ENCODE measurements at regions not wholly inside any gene's neighbourhood (a gene's known extent, or its start where the extent isn't known, plus 50 kb on each side); places are given as distances from the start of the nearest gene placed in this dataset.

DNA sequence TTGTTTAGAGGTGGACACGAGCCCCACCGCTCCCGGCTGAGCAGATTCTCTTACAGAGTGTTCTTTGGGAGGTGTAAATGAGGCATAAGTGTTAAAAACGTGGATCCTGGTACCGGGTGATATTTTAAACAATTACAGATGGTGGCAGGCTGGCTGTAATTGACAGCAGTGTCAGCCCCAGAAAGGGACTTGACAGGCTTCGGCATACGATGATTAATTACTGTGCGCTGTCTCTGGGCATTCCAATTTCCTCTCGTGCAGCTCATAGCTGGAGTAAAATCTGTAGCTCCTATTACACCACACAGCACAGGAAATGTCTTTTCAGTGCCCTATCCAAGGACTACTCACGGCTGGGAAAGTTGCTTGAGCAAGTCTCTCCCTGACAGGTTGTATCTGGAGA, 305.4 kb upstream of the IRX2 start:
- CTCF ChIA-PET = no interaction called here
- H3K27ac ChIP-seq (ENCODE audit: low read depth, low read length) = no peak overlapping the region
- H3K4me3 ChIP-seq (ENCODE audit: low read depth, low read length) = no peak overlapping the region
- peaks cover 41% of the 10 kb centered on the region for H3K9me3 ChIP-seq (ENCODE audit: control insufficient read depth, insufficient read depth, low read length)
- DNase-seq (ENCODE audit: low read depth, low spot score) = no peak
- TF ChIP-seq, protein P1, sequence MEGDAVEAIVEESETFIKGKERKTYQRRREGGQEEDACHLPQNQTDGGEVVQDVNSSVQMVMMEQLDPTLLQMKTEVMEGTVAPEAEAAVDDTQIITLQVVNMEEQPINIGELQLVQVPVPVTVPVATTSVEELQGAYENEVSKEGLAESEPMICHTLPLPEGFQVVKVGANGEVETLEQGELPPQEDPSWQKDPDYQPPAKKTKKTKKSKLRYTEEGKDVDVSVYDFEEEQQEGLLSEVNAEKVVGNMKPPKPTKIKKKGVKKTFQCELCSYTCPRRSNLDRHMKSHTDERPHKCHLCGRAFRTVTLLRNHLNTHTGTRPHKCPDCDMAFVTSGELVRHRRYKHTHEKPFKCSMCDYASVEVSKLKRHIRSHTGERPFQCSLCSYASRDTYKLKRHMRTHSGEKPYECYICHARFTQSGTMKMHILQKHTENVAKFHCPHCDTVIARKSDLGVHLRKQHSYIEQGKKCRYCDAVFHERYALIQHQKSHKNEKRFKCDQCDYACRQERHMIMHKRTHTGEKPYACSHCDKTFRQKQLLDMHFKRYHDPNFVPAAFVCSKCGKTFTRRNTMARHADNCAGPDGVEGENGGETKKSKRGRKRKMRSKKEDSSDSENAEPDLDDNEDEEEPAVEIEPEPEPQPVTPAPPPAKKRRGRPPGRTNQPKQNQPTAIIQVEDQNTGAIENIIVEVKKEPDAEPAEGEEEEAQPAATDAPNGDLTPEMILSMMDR (IDR thresholded peaks at IDR 0.05; ENCODE audit: low read depth, low read length) = no peak
- POLR2A ChIA-PET = no interaction called here
- H3K27me3 ChIP-seq (ENCODE audit: control insufficient read depth, insufficient read depth, low read length) = no peaks in the 10 kb centered on the region

DNA sequence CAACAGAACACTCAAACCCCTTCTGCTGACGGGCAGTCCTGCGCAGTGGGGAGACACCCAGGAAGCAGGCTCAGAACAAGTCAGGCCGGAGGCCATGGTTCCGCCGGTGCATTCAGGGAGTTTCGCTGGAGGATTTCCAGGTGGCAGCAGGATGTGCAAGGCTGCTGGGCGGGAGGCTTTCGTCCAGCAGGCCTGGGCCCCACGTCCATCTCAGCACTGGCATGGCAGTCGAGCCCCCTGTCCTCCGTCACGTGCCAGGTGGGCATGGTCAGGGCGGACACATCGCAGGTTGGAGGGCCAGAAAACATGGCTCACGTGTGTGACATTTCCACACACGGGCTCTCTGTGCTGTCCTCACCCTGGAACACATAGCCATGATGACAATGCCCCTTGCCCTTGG, 299.9 kb upstream of the IRX2 start:
- no peak for DNase-seq (ENCODE audit: low read depth, low spot score)
- peaks cover 54% of the 10 kb centered on the region for H3K9me3 ChIP-seq (ENCODE audit: control insufficient read depth, insufficient read depth, low read length)
- POLR2A ChIA-PET = no interaction called here
- no peak overlapping the region for H3K27ac ChIP-seq (ENCODE audit: low read depth, low read length)
- TF ChIP-seq, protein P1 (IDR thresholded peaks at IDR 0.05; ENCODE audit: low read depth, low read length) = no peak
- H3K27me3 ChIP-seq (ENCODE audit: control insufficient read depth, insufficient read depth, low read length) = no peaks in the 10 kb centered on the region
- CTCF ChIA-PET = no interaction called here
- no peak overlapping the region for H3K4me3 ChIP-seq (ENCODE audit: low read depth, low read length)

DNA sequence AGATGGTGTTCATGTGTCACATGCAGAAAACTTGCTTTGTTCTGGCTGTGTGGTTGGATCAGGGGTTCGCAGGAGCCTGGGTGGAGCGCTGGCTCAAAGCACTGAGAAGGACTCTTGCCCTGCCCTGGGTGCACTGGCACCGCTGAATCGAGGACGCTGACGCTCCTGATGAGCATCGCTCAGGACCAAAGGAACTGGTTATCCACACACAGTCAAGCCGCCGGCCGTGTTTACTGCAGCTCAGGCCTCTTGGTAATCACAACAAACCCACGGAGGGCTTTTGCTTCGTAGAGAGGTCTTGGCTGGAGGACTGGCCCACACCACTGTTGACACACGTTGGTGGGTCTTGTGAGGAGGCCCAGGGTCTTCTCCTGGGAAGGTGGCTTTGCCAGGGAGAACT, 299.4 kb upstream of the IRX2 start:
- ChIA-PET CTCF (no interaction called here), POLR2A (no interaction called here)
- H3K27ac ChIP-seq (ENCODE audit: low read depth, low read length) = no peak overlapping the region
- no peaks in the 10 kb centered on the region for H3K27me3 ChIP-seq (ENCODE audit: control insufficient read depth, insufficient read depth, low read length)
- H3K4me3 ChIP-seq (ENCODE audit: low read depth, low read length) = no peak overlapping the region
- DNase-seq (ENCODE audit: low read depth, low spot score) = no peak
- peaks cover 52% of the 10 kb centered on the region for H3K9me3 ChIP-seq (ENCODE audit: control insufficient read depth, insufficient read depth, low read length)
- TF ChIP-seq, protein P1 (IDR thresholded peaks at IDR 0.05; ENCODE audit: low read depth, low read length) = no peak

DNA sequence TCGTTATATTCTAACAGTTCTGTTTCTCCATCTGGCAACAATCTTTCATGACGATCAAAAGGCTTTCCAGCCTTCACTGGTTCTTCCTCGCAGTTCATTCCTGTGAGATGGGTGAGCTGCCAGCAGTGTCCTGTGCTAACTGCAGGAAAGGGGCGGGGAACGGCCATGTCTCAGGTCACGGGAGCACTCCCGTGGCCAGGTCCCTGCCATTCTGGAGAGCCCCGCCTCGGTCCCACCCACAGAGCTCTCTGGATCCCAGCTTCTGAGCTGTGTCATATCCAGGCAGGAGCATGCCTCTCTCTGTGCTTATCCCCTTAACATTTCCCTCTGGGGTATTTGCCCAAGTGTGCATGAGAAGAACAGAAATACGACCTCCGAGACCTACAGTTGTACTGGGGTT, 297.8 kb upstream of the IRX2 start:
- no peak overlapping the region for H3K27ac ChIP-seq (ENCODE audit: low read depth, low read length)
- TF ChIP-seq, protein P1 (IDR thresholded peaks at IDR 0.05; ENCODE audit: low read depth, low read length) = no peak
- CTCF ChIA-PET = no interaction called here

DNA sequence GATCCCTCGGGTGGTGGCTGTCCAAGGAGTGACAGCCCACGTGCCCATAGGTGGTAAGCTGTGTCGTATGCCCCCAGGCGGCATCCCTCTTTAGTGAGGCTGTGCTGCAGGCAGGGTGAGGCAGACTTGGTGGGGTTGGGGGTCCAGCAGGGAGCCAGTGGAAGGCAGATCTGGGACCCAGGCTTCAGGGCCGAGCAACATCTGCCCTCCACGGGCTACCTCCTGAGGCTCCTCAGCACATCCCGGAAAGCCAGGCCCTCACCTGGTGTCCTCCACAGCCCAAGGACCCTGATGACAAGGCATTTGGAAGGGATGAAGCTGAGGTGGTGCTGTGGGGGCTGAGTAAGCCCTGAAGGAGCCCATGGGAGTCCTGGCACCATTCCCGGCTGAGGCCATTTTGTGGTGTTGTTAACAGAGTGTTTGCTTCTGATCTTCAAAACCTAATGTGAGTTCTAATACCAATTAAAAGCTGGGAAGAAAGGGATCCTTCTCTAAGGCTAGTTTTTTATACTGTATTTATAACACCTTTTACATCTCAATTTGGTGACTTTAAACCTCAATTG, 295.8 kb upstream of the IRX2 start:
- no peak overlapping the region for H3K27ac ChIP-seq (ENCODE audit: low read depth, low read length)
- H3K4me3 ChIP-seq (ENCODE audit: low read depth, low read length) = no peak overlapping the region
- peaks cover 59% of the 10 kb centered on the region for H3K9me3 ChIP-seq (ENCODE audit: control insufficient read depth, insufficient read depth, low read length)
- no peak for DNase-seq (ENCODE audit: low read depth, low spot score)
- TF ChIP-seq, protein P1 (IDR thresholded peaks at IDR 0.05; ENCODE audit: low read depth, low read length) = no peak
- no peaks in the 10 kb centered on the region for H3K27me3 ChIP-seq (ENCODE audit: control insufficient read depth, insufficient read depth, low read length)
- ChIA-PET CTCF (no interaction called here), POLR2A (no interaction called here)

More for the DNA sequence above, 297.8 kb upstream of the IRX2 start:
- no peak for DNase-seq (ENCODE audit: low read depth, low spot score)
- Histone ChIP-seq H3K4me3 (ENCODE audit: low read depth, low read length) (no peak overlapping the region), H3K27me3 (ENCODE audit: control insufficient read depth, insufficient read depth, low read length) (no peaks in the 10 kb centered on the region), H3K9me3 (ENCODE audit: control insufficient read depth, insufficient read depth, low read length) (peaks cover 49% of the 10 kb centered on the region)
- POLR2A ChIA-PET = no interaction called here
